HG02623 (cell line): ENCODE measurements at regions not wholly inside any gene's neighbourhood (a gene's known extent, or its start where the extent isn't known, plus 50 kb on each side); places are given as distances from the start of the nearest gene placed in this dataset.

Source experiments
- ATAC-seq: cut with Tn5 transposase; IDR thresholded peaks from one replicate; pipeline ENCODE4 v1.9.1; 2021; ENCODE audit warnings: moderate library complexity; ENCODE audit not compliant: unreplicated experiment

- no peak for ATAC-seq
Observed at GRCh38 chr12:45102818-45103217, 51.9 kb upstream of the DBX2 start.

DNA sequence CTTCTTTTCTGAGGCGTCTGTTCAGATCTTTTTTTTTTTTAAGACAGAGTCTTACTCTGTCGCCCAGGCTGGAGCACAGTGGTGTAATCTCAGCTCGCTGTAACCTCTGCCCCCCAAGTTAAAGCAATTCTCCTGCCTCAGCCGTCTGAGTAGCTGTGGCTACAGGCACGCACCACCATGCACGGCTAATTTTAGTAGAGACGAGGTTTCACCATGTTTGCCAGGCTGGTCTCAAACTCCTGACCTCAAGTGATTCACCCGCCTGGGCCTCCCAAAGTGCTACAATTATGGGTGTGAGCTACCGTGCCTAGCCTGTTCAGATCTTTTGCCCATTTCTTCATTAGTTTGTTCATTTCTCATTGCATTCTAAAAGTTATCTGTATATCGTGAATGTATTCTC lies 55.1 kb upstream of the DBX2 start:
- ATAC-seq = no peak

DNA sequence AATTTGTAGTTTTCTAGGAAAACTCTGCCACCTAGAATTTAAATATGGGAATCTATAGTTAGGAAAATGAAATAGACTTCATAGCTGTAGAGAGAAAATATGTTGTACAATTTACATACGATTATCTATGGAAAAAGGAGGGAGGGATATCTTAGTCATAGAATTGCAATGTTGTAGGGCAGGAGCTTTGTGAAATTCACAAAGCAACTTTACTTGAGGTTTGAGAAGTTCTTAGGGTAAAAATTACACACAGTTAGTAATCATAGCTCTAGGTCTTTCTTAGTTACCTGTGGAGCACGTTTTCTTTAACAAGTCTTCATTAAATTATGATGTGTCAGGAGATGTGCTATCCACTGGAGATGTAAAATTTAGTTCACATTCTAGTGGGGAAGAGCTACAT lies 61.4 kb upstream of the DBX2 start:
- no peak for ATAC-seq

DNA sequence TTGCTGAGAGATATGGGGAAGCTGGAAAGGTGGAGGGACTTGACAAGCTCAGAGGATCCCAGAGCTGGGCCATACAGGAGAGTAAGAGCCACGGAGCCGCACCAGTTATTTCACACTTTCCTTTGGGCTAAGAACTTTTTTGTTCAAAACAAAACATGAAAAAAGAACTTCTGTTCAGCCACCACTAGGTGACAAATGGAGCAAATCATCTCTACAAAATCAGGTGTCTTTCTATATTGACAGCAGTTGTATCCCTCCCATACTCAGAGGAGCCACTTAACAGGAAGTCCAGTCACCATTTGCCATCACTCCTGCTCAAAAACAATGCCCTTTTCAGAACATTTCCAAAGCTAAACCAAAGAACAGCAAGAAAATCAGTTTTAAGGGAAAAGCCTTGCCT lies 70.3 kb upstream of the DBX2 start:
- no peak for ATAC-seq

DNA sequence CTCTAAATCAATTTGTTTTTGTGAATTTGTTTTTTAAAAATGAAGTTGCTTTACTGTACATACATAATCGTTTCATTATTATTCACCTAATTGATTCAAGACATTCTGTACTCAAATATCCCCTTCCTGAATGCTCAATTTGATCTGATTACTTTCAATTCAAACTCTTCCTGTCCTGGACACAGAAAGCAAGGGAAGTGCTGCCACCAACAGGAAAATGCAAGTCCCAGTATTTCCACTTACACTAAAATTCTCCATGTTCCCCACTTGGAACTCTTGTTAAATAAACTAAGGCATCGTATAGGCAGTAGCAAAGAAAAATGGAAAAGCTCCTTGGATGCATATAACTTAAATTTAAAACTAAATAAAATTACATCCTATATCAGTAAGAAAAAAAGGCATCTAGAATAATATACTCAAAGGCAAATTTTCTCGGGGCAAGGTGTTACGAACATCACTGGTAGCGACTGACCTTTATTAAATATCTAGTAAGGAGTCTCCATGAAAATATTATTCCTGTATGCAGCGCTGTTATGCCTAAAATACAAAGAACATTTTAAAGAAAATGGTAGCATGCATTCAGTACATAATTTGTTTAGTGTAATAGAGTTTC lies 72.0 kb upstream of the DBX2 start:
- ATAC-seq = no peak

GRCh38 chr12:45124485-45125155 lies 73.7 kb upstream of the DBX2 start:
- ATAC-seq = no peak

DNA sequence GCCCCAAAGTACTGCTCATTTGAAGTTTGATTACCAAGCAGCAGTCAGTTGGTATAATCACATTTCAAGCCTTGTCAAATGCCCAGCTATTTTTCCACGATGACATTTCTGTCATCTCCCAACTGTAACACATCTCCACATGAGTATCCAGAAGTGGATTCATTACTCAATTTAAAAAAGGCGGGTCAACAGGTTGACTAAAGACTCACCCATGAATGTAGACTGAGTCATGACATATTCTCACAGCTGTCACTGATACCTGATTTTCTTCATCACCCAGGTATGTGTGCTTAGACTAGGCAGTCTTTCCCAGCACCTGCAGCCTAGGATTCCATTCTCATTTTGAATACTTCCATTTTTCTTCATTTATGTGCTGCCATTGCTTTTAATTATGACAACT lies 75.1 kb upstream of the DBX2 start:
- ATAC-seq = no peak

DNA sequence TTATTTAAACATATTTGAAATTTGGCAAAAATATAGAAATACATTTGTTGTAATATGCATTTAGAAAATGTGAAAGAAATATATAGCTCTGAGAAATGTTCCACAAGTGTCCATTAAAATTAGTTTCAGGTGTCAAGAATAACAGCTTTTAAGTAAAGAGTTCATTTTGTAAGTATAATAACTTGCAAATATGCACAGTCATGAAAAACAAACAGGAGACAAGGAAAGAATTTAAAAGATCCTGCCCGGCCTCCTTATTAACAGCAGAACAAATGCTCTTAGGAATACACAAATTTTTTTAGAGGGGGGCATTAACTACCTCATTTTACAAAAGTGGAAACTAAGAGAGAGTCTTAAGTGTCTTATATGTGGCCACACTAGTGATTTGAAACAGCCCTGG lies 77.7 kb upstream of the DBX2 start:
- ATAC-seq = no peak

DNA sequence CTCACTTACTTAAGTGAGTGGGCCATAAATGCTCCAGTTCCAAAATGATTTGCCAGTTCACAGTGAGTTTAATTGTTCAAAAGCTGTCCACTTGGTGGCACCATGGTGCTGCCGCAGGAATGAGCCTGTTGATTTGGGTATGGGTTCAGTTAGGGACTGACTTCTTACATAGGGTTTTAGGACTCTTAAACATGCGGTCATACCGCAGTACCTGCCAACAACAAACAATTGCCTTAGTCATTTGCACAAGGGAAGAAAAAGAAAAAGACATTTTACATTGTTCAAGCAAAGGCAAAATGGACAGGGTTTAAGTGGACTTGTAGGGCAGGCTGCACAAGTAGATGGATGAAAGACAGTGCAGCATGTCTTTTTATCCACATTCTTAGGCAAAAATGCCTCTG lies 80.0 kb upstream of the DBX2 start:
- peak; percentile 83 for ATAC-seq

DNA sequence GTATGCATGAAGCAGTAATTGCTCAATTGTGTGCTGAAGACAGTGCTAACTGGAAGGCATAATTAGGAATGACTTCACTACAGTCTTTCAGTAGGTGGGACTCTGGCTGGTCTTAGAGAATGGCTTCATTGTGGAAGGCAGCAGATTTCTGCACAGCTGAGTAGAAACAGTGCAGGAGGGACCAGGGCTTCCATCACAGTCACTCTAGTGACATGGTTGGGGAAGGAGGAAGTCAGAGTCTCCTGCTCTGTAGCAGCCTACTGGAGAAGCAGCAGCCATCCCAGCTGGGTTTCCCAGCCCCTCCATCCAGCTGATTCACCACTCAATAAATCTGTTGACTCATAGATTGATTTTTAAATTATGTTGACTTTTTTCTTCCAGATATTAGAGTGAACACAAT lies 80.6 kb upstream of the DBX2 start:
- no peak for ATAC-seq

- no peak for ATAC-seq
Observed at GRCh38 chr12:45138609-45139008, 77.3 kb upstream of the ANO6 start.

DNA sequence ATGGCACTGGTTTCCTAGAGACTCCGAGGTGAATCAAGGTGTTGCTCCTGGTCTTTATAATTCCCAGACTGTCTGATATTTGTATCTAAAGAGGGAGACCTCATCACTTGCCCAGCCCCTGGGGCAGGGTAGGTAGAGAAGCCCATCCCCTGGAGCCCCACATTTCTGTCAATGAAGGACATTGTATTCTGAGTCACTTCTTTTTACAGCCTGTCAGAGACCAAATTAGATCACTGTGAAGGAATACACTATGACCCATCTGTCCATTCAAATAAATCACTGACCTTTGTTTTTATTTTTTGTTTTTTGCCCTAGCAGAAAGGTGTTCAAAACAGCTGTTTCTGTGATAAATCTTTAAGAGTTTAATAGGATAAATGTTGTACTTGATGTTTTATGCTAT lies 67.9 kb upstream of the ANO6 start:
- no peak for ATAC-seq

GRCh38 chr12:45148619-45149018 lies 67.3 kb upstream of the ANO6 start:
- ATAC-seq = no peak

DNA sequence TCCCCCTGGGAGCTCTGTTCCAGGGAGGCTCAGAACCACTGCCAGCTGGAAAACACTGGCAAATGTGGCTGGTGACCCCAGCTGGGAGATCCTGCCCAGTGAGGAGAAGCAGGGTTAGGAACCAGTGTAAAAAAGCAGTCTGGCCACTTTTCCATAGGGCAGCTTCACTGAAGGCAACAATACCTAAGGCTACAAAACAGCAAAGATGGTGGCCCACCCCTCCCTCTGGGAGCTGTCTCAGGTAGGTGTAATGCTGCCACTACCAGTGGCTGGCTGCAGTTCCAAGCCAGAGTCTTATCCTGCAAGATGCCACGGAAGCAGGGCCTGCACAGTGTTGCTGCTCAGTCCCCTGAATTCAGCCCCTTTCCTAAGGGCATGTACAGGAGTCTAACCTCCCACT lies 50.6 kb upstream of the ANO6 start:
- no peak for ATAC-seq

DNA sequence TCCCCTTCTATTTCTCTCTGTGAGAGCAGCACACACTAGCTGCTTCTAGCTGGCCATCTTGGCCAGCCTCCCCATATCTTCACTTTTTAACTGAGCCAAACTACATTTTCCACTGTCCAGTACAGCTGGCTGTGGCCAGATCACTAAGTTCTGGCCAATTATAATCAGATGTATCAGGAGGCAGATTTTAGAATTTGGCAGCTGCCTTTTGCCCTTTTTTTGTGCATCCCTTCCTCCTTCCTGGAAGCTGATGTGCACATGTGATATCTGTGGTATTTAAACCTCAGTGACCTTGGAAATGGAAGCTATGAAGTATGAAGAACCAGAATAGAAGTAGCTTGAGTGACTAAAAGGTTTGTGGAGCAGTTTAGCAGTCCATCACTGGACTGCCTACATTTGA lies 49.8 kb upstream of the ANO6 start:
- no peak for ATAC-seq
